ENCODE measurements at regions not wholly inside any gene's neighbourhood (a gene's known extent, or its start where the extent isn't known, plus 50 kb on each side); places are given as distances from the start of the nearest gene placed in this dataset.

DNA sequence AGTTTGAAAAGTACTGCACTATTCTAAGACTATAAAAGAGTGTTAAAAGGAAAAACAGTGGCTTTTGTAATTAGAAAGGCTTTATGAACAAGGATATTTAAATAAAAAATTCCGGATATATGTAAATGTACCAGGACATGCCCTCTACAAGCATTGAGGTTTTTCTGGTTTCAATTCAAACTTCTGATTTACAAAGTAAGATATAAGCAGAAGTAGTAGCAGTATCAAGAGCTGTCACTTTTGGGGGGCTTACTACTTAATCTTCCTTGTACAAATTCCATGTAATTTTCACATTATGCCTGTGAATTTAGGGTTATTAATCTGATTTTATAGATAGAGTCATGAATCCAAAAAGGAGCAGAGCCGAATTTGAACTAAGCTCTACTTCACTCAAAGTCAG lies 170.3 kb upstream of the ATP2B1 start:
- TF ChIP-seq, protein P1, sequence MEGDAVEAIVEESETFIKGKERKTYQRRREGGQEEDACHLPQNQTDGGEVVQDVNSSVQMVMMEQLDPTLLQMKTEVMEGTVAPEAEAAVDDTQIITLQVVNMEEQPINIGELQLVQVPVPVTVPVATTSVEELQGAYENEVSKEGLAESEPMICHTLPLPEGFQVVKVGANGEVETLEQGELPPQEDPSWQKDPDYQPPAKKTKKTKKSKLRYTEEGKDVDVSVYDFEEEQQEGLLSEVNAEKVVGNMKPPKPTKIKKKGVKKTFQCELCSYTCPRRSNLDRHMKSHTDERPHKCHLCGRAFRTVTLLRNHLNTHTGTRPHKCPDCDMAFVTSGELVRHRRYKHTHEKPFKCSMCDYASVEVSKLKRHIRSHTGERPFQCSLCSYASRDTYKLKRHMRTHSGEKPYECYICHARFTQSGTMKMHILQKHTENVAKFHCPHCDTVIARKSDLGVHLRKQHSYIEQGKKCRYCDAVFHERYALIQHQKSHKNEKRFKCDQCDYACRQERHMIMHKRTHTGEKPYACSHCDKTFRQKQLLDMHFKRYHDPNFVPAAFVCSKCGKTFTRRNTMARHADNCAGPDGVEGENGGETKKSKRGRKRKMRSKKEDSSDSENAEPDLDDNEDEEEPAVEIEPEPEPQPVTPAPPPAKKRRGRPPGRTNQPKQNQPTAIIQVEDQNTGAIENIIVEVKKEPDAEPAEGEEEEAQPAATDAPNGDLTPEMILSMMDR (IDR thresholded peaks at IDR 0.05), result no peak
- TF ChIP-seq POLR2A (IDR thresholded peaks at IDR 0.05), result no peak
